Common myeloid progenitor, CD34-positive (primary cell): ENCODE measurements at regions not wholly inside any gene's neighbourhood (a gene's known extent, or its start where the extent isn't known, plus 50 kb on each side); places are given as distances from the start of the nearest gene placed in this dataset.

ENCODE experiments used
- CTCF ChIA-PET: fragments of 350-600 bp; sonication (Branson Sonifier 250); formaldehyde crosslinking; loops from one replicate; lab custom pipeline; 2021; ENCODE audit warnings: antibody characterized with exemption; lab: Charles Lee
- POLR2A ChIA-PET: fragments of 350-600 bp; sonication (Branson Sonifier 250); formaldehyde crosslinking; loops from one replicate; lab custom pipeline; 2021; ENCODE audit warnings: antibody characterized with exemption; lab: Charles Lee
- DNase-seq, 3 donors: peaks; one replicate each; pipeline versions ENCODE4 v3.0.0 to v3.0.0-alpha.2; 2013
- H3K27ac ChIP-seq, 2 experiments: 1 replicate in 1 of 2; 2 replicates in 1 of 2; pipeline ENCODE4 v1.7.0; 2013; ENCODE audit warnings: inconsistent platforms in 2 of 2, low read length in 2 of 2, mild to moderate bottlenecking in 2 of 2, low read depth in 1 of 2, moderate library complexity in 1 of 2; ENCODE audit not compliant: severe bottlenecking in 2 of 2, insufficient read depth in 1 of 2, poor library complexity in 1 of 2
- H3K27me3 ChIP-seq, 5 experiments: replicated peaks in 2 of 5; 1 replicate in 3 of 5; 2 replicates in 2 of 5; pipeline versions ENCODE4 v1.6.1 to v1.7.0; 2013; ENCODE audit warnings: low read length in 4 of 5, mild to moderate bottlenecking in 2 of 5, moderate library complexity in 2 of 5, inconsistent platforms in 1 of 5; ENCODE audit not compliant: insufficient read depth in 5 of 5, control insufficient read depth in 4 of 5
- H3K36me3 ChIP-seq, 4 experiments: 1 replicate in 2 of 4; 2 replicates in 2 of 4; pipeline versions ENCODE4 v1.6.1 to v1.7.0; 2013; ENCODE audit warnings: low read length in 3 of 4, control low read depth in 1 of 4, mild to moderate bottlenecking in 1 of 4; ENCODE audit not compliant: control insufficient read depth in 4 of 4, insufficient read depth in 4 of 4
- H3K4me1 ChIP-seq, 4 experiments: 1 replicate in 3 of 4; 2 replicates in 1 of 4; pipeline versions ENCODE4 v1.6.1 to v1.7.1; 2013; ENCODE audit warnings: low read length in 3 of 4, mild to moderate bottlenecking in 3 of 4, control low read depth in 1 of 4, inconsistent platforms in 1 of 4, moderate library complexity in 1 of 4; ENCODE audit not compliant: control insufficient read depth in 4 of 4, insufficient read depth in 4 of 4; ENCODE audit errors: control extremely low read depth in 1 of 4
- H3K4me3 ChIP-seq, 7 experiments: 1 replicate in 4 of 7; 2 replicates in 3 of 7; pipeline versions ENCODE4 v1.5.1 to v1.7.0; 2013; ENCODE audit warnings: mild to moderate bottlenecking in 7 of 7, low read length in 6 of 7, moderate library complexity in 6 of 7, inconsistent platforms in 2 of 7, low read depth in 2 of 7, control low read depth in 1 of 7; ENCODE audit not compliant: insufficient read depth in 4 of 7, control insufficient read depth in 1 of 7; ENCODE audit errors: extremely low read depth in 1 of 7
- H3K9me3 ChIP-seq, 5 experiments: 1 replicate in 4 of 5; 2 replicates in 1 of 5; pipeline versions ENCODE4 v1.6.1 to v1.7.1; 2013; ENCODE audit warnings: low read length in 4 of 5, mild to moderate bottlenecking in 2 of 5, inconsistent platforms in 1 of 5, low read depth in 1 of 5, moderate library complexity in 1 of 5; ENCODE audit not compliant: control insufficient read depth in 4 of 5, insufficient read depth in 2 of 5; ENCODE audit errors: control extremely low read depth in 1 of 5
- WGBS: methylation state at CpG from one replicate; pipeline ENCODE4 v1.1.5; 2013; ENCODE audit not compliant: insufficient coverage; 5-methylcytosine and 5-hydroxymethylcytosine counted together

GRCh38 chr6:164337925-164338397, 923.4 kb downstream of the QKI start:
- H3K4me3 ChIP-seq: no peak overlapping the region
- CTCF ChIA-PET: no interaction called here

GRCh38 chr6:164337024-164337924, 922.8 kb downstream of the QKI start:
- Histone ChIP-seq H3K4me3 (no peak overlapping the region), H3K36me3 (no peaks in the 10 kb centered on the region), H3K27me3 (no peaks in the 10 kb centered on the region), H3K4me1 (no peaks in the 10 kb centered on the region), H3K9me3 (peaks cover 0 to 8% (median 0%) of the 10 kb centered on the region in 5 experiments), H3K27ac (no peak overlapping the region)
- no peak for DNase-seq
- 96% methylated on average over 42 of the region's 50 CpGs for WGBS
- ChIA-PET POLR2A (no interaction called here), CTCF (no interaction called here)

More at GRCh38 chr6:164337925-164338397, 923.4 kb downstream of the QKI start:
- H3K27me3 ChIP-seq: no peaks in the 10 kb centered on the region
- no peaks in the 10 kb centered on the region for H3K36me3 ChIP-seq
- H3K9me3 ChIP-seq: peaks cover 0 to 8% (median 0%) of the 10 kb centered on the region in 5 experiments
- POLR2A ChIA-PET: no interaction called here
- no CpG with 5 or more reads among the region's 4 CpGs for WGBS
- no peaks in the 10 kb centered on the region for H3K4me1 ChIP-seq
- DNase-seq: no peak
- no peak overlapping the region for H3K27ac ChIP-seq

GRCh38 chr6:164336455-164336854, 921.9 kb downstream of the QKI start:
- Histone ChIP-seq H3K27me3 (no peaks in the 10 kb centered on the region), H3K9me3 (peaks cover 0 to 8% (median 0%) of the 10 kb centered on the region in 5 experiments), H3K4me3 (no peak overlapping the region), H3K4me1 (no peaks in the 10 kb centered on the region), H3K27ac (no peak overlapping the region), H3K36me3 (no peaks in the 10 kb centered on the region)
- 100% methylated on average over 2 of the region's 2 CpGs for WGBS
- CTCF ChIA-PET: no interaction called here
- DNase-seq: no peak
- POLR2A ChIA-PET: no interaction called here

GRCh38 chr6:164331026-164331425, 916.5 kb downstream of the QKI start:
- ChIA-PET POLR2A (no interaction called here), CTCF (no interaction called here)
- no peaks in the 10 kb centered on the region for H3K4me1 ChIP-seq
- no peaks in the 10 kb centered on the region for H3K27me3 ChIP-seq
- H3K36me3 ChIP-seq: no peaks in the 10 kb centered on the region
- H3K4me3 ChIP-seq: no peak overlapping the region
- H3K27ac ChIP-seq: no peak overlapping the region
- WGBS: no CpG with 5 or more reads among the region's 2 CpGs
- DNase-seq: no peak
- H3K9me3 ChIP-seq: no peaks in the 10 kb centered on the region

GRCh38 chr6:164325168-164325567, 910.6 kb downstream of the QKI start:
- Histone ChIP-seq H3K27me3 (no peaks in the 10 kb centered on the region), H3K4me1 (no peaks in the 10 kb centered on the region), H3K9me3 (no peaks in the 10 kb centered on the region), H3K36me3 (no peaks in the 10 kb centered on the region), H3K4me3 (no peak overlapping the region), H3K27ac (no peak overlapping the region)
- DNase-seq: no peak
- no CpG with 5 or more reads among the region's 1 CpG for WGBS
- POLR2A ChIA-PET: no interaction called here
- CTCF ChIA-PET: interaction anchor here (1.4 kb wide), 1 partner anchor 9 kb away, joined by 3 read pairs; no protein-coding TSS in a partner anchor

GRCh38 chr6:164322533-164322932, 908.0 kb downstream of the QKI start:
- Histone ChIP-seq H3K36me3 (no peaks in the 10 kb centered on the region), H3K27ac (no peak overlapping the region), H3K27me3 (no peaks in the 10 kb centered on the region), H3K4me3 (no peak overlapping the region), H3K4me1 (no peaks in the 10 kb centered on the region), H3K9me3 (no peaks in the 10 kb centered on the region)
- WGBS: 71% methylated on average over 1 of the region's 4 CpGs
- ChIA-PET POLR2A (no interaction called here), CTCF (no interaction called here)
- DNase-seq: no peak

GRCh38 chr6:164321297-164321696, 906.8 kb downstream of the QKI start:
- H3K9me3 ChIP-seq: no peaks in the 10 kb centered on the region
- no peak overlapping the region for H3K27ac ChIP-seq
- ChIA-PET POLR2A (no interaction called here), CTCF (no interaction called here)
- no peaks in the 10 kb centered on the region for H3K4me1 ChIP-seq
- H3K27me3 ChIP-seq: no peaks in the 10 kb centered on the region
- H3K4me3 ChIP-seq: no peak overlapping the region
- no peak for DNase-seq
- WGBS: 90% methylated on average over 3 of the region's 4 CpGs
- no peaks in the 10 kb centered on the region for H3K36me3 ChIP-seq
